GM19025 (cell line): ENCODE measurements at regions not wholly inside any gene's neighbourhood (a gene's known extent, or its start where the extent isn't known, plus 50 kb on each side); places are given as distances from the start of the nearest gene placed in this dataset.

Experiments
- ATAC-seq: cut with Tn5 transposase; IDR thresholded peaks from one replicate; pipeline ENCODE4 v1.9.1; 2021; ENCODE audit warnings: mild to moderate bottlenecking, low read depth, moderate library complexity; ENCODE audit not compliant: unreplicated experiment

GRCh38 chr2:59655809-59656208 is 897.6 kb downstream of the BCL11A start:
- no peak for ATAC-seq

GRCh38 chr2:59654710-59655109 is 898.7 kb downstream of the BCL11A start:
- ATAC-seq = no peak

- ATAC-seq = no peak
Measured at GRCh38 chr2:59653164-59653563, 900.3 kb downstream of the BCL11A start.

- no peak for ATAC-seq
Measured at GRCh38 chr2:59630789-59631188, 922.7 kb downstream of the BCL11A start.

- no peak for ATAC-seq
Measured at GRCh38 chr2:59627599-59627998, 925.9 kb downstream of the BCL11A start.

GRCh38 chr2:59622599-59623308 is 930.7 kb downstream of the BCL11A start:
- ATAC-seq = no peak

- ATAC-seq = no peak
Measured at GRCh38 chr2:59604123-59604522, 949.3 kb downstream of the BCL11A start.

- no peak for ATAC-seq
Measured at GRCh38 chr2:59594671-59595222, 958.7 kb downstream of the BCL11A start.

GRCh38 chr2:59590798-59591197 is 962.7 kb downstream of the BCL11A start:
- no peak for ATAC-seq

GRCh38 chr2:59589881-59590280 is 963.6 kb downstream of the BCL11A start:
- no peak for ATAC-seq

- no peak for ATAC-seq
Measured at GRCh38 chr2:59588286-59588685, 965.2 kb downstream of the BCL11A start.

- no peak for ATAC-seq
Measured at GRCh38 chr2:59586176-59586575, 967.3 kb downstream of the BCL11A start.

- no peak for ATAC-seq
Measured at GRCh38 chr2:59585655-59586054, 967.8 kb downstream of the BCL11A start.

- no peak for ATAC-seq
Measured at GRCh38 chr2:59584958-59585357, 968.5 kb downstream of the BCL11A start.

GRCh38 chr2:59583173-59583765 is 970.2 kb downstream of the BCL11A start:
- no peak for ATAC-seq

GRCh38 chr2:59578349-59578748 is 975.1 kb downstream of the BCL11A start:
- no peak for ATAC-seq

GRCh38 chr2:59575191-59575590 is 978.3 kb downstream of the BCL11A start:
- no peak for ATAC-seq

- no peak for ATAC-seq
Measured at GRCh38 chr2:59572227-59572626, 981.2 kb downstream of the BCL11A start.

- no peak for ATAC-seq
Measured at GRCh38 chr2:59570818-59571217, 982.6 kb downstream of the BCL11A start.

GRCh38 chr2:59569124-59569523 is 984.3 kb downstream of the BCL11A start:
- ATAC-seq = no peak

GRCh38 chr2:59568461-59568860 is 985.0 kb downstream of the BCL11A start:
- ATAC-seq = no peak

GRCh38 chr2:59567151-59567550 is 986.3 kb downstream of the BCL11A start:
- ATAC-seq = no peak
